Nephron progenitor cell (in vitro differentiated cells): ENCODE measurements at regions not wholly inside any gene's neighbourhood (a gene's known extent, or its start where the extent isn't known, plus 50 kb on each side); places are given as distances from the start of the nearest gene placed in this dataset.

Source experiments
- DNase-seq: peaks from one replicate; pipeline ENCODE4 v3.0.0; 2021
- H3K27ac Mint-ChIP-seq: 2 replicates; pipeline ENCODE4 v1.8.0; 2021; ENCODE audit warnings: mild to moderate bottlenecking, moderate library complexity, mixed read lengths
- H3K27me3 Mint-ChIP-seq: 2 replicates; pipeline ENCODE4 v1.8.0; 2021; ENCODE audit warnings: mild to moderate bottlenecking, low read depth, mixed read lengths; ENCODE audit not compliant: poor library complexity
- H3K36me3 Mint-ChIP-seq: 2 replicates; pipeline ENCODE4 v1.8.0; 2021; ENCODE audit warnings: low read depth, mixed read lengths
- H3K4me1 Mint-ChIP-seq: 2 replicates; pipeline ENCODE4 v1.8.0; 2021; ENCODE audit warnings: mixed read lengths
- H3K4me3 Mint-ChIP-seq: 2 replicates; pipeline ENCODE4 v1.8.0; 2021; ENCODE audit warnings: mild to moderate bottlenecking, moderate library complexity, mixed read lengths
- H3K9me3 Mint-ChIP-seq: 2 replicates; pipeline ENCODE4 v1.8.0; 2021; ENCODE audit warnings: mild to moderate bottlenecking, moderate library complexity, mixed read lengths
- TF ChIP-seq, protein P1 (sequence below): fragments of 200-600 bp; sonication (generic); IDR thresholded peaks from 2 replicates; pipeline ENCODE4 v1.5.0; 2021; ENCODE audit warnings: antibody characterized with exemption

DNA sequence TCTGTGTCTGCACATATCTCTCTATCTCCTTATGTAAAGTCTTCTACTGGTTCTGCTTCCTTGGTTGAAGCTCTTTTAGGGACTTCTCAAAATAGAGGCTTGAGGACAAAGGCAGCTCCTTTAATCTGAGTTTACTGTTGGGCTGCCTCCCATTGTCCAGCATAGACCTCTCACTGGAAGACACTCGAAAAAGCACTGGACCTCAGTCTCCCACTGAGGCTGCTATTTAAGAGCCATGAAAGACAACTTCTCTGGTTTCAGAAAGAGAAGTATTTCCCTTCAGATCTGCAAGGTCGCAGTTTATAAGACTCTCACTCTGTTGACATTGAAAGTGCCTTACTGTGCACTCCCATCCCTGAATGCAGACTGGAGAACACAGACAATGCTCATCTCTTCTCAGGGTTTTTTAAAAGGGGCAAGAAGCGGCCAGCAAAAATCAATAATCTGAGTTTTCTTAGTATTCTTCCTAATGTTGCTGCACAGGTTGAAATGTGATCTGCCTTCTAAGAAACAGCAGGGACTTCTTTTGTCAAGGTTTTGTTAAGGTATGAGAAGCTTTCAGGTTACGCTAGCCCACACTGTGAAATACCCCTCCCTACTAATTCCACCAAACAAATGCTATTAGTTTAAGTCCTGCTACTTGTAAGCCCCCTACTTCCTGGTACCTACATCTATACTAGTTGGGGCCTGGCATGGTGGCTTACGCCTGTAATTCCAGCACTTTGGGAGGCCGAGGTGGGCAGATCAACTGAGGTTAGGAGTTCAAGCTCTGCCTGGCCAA lies 450.0 kb upstream of the SLC10A2 start:
- Mint-ChIP-seq H3K27ac (peak overlapping the region; percentile 27), H3K36me3 (no peaks in the 10 kb centered on the region), H3K27me3 (peaks cover 7% of the 10 kb centered on the region), H3K4me3 (no peak overlapping the region), H3K4me1 (peaks cover 23% of the 10 kb centered on the region), H3K9me3 (no peaks in the 10 kb centered on the region)
- no peak for DNase-seq
- TF ChIP-seq, protein P1, sequence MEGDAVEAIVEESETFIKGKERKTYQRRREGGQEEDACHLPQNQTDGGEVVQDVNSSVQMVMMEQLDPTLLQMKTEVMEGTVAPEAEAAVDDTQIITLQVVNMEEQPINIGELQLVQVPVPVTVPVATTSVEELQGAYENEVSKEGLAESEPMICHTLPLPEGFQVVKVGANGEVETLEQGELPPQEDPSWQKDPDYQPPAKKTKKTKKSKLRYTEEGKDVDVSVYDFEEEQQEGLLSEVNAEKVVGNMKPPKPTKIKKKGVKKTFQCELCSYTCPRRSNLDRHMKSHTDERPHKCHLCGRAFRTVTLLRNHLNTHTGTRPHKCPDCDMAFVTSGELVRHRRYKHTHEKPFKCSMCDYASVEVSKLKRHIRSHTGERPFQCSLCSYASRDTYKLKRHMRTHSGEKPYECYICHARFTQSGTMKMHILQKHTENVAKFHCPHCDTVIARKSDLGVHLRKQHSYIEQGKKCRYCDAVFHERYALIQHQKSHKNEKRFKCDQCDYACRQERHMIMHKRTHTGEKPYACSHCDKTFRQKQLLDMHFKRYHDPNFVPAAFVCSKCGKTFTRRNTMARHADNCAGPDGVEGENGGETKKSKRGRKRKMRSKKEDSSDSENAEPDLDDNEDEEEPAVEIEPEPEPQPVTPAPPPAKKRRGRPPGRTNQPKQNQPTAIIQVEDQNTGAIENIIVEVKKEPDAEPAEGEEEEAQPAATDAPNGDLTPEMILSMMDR = no peak

DNA sequence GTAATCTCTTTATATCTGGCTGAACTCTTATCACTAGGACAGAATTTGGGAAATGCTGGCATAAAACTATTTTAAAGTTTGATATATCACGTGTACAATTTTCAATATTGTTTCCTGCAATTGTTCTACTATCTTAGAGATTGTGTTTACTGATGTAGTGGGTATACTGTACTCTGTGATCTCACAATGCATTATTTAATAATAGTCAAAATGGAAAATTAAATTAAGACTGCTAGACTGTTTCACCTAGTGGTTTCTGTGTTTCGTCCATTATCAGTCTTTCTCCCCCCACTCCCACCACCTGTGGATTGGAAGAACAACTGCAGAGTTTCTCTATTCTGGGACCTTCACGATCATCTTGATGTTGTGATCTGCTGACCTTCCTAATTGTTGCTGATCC lies 449.2 kb upstream of the SLC10A2 start:
- H3K4me3 Mint-ChIP-seq = no peak overlapping the region
- no peak for DNase-seq
- H3K4me1 Mint-ChIP-seq = peaks cover 23% of the 10 kb centered on the region
- no peak overlapping the region for H3K27ac Mint-ChIP-seq
- H3K36me3 Mint-ChIP-seq = no peaks in the 10 kb centered on the region
- H3K9me3 Mint-ChIP-seq = no peaks in the 10 kb centered on the region
- H3K27me3 Mint-ChIP-seq = peaks cover 7% of the 10 kb centered on the region
- TF ChIP-seq, protein P1 = no peak

DNA sequence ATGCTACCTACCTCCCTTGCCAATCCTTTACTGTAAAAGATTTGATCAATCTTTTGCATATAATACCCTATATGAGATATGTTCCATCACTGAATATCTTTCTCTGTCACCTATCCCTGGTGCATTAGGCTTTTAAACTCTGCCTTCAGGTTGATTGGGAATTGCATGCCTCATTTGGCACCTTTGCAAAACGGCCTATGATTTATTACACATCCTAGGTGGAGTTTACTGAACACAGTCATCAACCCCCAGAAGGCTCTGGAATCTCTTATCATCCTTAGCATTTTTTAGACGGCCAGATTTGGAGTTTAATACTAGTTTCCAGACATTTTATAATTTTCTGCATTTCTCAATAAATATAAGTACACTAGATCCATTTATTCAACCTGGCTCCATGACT lies 448.4 kb upstream of the SLC10A2 start:
- Mint-ChIP-seq H3K27me3 (peaks cover 7% of the 10 kb centered on the region), H3K4me3 (no peak overlapping the region), H3K9me3 (no peaks in the 10 kb centered on the region), H3K4me1 (peaks cover 23% of the 10 kb centered on the region), H3K36me3 (no peaks in the 10 kb centered on the region), H3K27ac (no peak overlapping the region)
- DNase-seq = no peak
- TF ChIP-seq, protein P1 = no peak

DNA sequence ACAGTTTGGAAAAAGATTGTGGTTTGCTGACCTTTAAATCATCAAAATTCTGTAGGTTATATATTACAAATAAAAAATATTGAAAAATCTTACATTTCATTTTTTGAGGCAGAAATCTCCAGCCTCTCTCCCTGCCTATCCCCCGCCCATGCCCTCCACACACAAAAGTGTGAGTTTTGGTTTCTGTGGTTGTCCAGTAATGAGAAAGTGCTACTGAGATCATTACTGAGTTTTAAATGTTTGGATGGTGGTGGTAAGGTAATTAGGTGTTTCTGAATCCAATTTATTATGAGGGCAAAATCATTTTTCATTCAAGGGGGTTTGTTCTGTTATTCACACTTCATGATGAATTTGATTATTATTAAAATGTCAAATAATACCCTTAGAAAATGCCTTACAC lies 448.0 kb upstream of the SLC10A2 start:
- H3K36me3 Mint-ChIP-seq = no peaks in the 10 kb centered on the region
- peaks cover 2% of the 10 kb centered on the region for H3K9me3 Mint-ChIP-seq
- no peak for DNase-seq
- no peak overlapping the region for H3K4me3 Mint-ChIP-seq
- H3K27me3 Mint-ChIP-seq = peaks cover 7% of the 10 kb centered on the region
- H3K4me1 Mint-ChIP-seq = peaks cover 23% of the 10 kb centered on the region
- TF ChIP-seq, protein P1 = no peak
- H3K27ac Mint-ChIP-seq = no peak overlapping the region

DNA sequence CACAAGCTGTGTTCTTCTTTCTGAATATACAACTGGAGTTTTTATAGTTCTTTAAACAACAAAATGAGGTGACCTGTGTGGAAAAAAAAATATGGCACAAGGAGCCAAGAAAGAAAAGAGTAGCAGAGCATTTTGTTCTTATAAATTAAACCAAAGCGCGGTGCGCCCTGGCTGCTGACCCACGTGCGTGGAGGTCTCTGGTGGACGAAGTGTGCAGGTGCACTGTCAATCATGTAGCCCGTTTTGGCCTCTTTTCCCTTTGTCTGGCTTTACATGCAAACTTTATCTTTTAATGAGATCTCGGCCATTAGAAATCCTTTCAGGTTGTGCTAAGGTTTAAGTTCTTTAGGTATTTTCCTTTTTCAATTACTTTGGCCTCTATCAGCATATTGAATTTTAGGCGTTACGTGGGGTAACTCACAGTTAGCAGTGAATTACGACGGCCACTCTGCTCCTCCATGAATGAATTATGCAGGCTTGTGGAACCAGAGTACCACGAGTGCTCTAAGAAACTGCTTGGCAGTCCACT lies 443.9 kb upstream of the SLC10A2 start:
- peaks cover 26% of the 10 kb centered on the region for H3K9me3 Mint-ChIP-seq
- H3K36me3 Mint-ChIP-seq = peaks cover 4% of the 10 kb centered on the region
- no peak overlapping the region for H3K27ac Mint-ChIP-seq

More for the DNA sequence above, 443.9 kb upstream of the SLC10A2 start:
- TF ChIP-seq, protein P1 = no peak
- Mint-ChIP-seq H3K27me3 (peaks cover 12% of the 10 kb centered on the region), H3K4me3 (no peak overlapping the region), H3K4me1 (peaks cover 5% of the 10 kb centered on the region)
- DNase-seq = no peak
